IMR-90 (cell line): ENCODE measurements at regions not wholly inside any gene's neighbourhood (a gene's known extent, or its start where the extent isn't known, plus 50 kb on each side); places are given as distances from the start of the nearest gene placed in this dataset.

Experiments
- ATAC-seq: fragments of 200-7000 bp; cut with Tn5 transposase; 2 replicates; pipeline ENCODE4 v1.9.1; 2020; ENCODE audit warnings: low read depth, mild to moderate bottlenecking, moderate library complexity
- BruUV-seq: library from RNA; stranded (reverse); fragments of 400-500 nt; replicated peaks from 2 replicates; lab custom pipeline; 2021; lab: Mats Ljungman, UMichigan
- CTCF ChIA-PET: fragments of 300-600 bp; formaldehyde crosslinking; extraction: SDS; loops from one replicate; lab custom pipeline; 2021; ENCODE audit warnings: antibody characterized with exemption; lab: Yijun Ruan, JAX
- POLR2A ChIA-PET: fragments of 300-600 bp; sonication (Branson Sonifier 250); formaldehyde crosslinking; loops from one replicate; lab custom pipeline; 2022; ENCODE audit warnings: antibody characterized with exemption; ENCODE audit not compliant: unreplicated experiment; lab: Charles Lee
- DNase-seq: peaks from one replicate; pipeline ENCODE4 v3.0.0; 2013
- H2AFZ ChIP-seq: replicated peaks from 2 replicates; pipeline ENCODE3; 2013; ENCODE audit warnings: low read length, mild to moderate bottlenecking; ENCODE audit not compliant: poor library complexity
- H2AK5ac ChIP-seq: 2 replicates; pipeline ENCODE4 v1.6.1; 2013; ENCODE audit warnings: low read depth, low read length, inconsistent platforms
- H2AK9ac ChIP-seq: replicated peaks from 2 replicates; pipeline ENCODE3; 2013; ENCODE audit warnings: mild to moderate bottlenecking, low read depth, low read length, moderate library complexity; ENCODE audit not compliant: poor library complexity
- H2BK120ac ChIP-seq: 2 replicates; pipeline ENCODE4 v1.6.1; 2013; ENCODE audit warnings: low read depth, low read length, inconsistent platforms
- H2BK15ac ChIP-seq: 3 replicates; pipeline ENCODE4 v1.6.1; 2013; ENCODE audit warnings: low read depth, low read length, inconsistent platforms
- H2BK20ac ChIP-seq: 2 replicates; pipeline ENCODE4 v1.6.1; 2013; ENCODE audit warnings: low read depth, mild to moderate bottlenecking, inconsistent platforms, low read length, moderate library complexity
- H2BK5ac ChIP-seq: 2 replicates; pipeline ENCODE4 v1.6.1; 2013; ENCODE audit warnings: mild to moderate bottlenecking, low read depth, low read length, inconsistent platforms; ENCODE audit not compliant: poor library complexity, severe bottlenecking
- H3K14ac ChIP-seq: replicated peaks from 2 replicates; pipeline ENCODE4 v1.6.1; 2013; ENCODE audit warnings: low read depth, low read length, inconsistent platforms
- H3K18ac ChIP-seq: 2 replicates; pipeline ENCODE4 v1.6.1; 2013; ENCODE audit warnings: low read depth, low read length, control low read depth
- H3K23ac ChIP-seq: 2 replicates; pipeline ENCODE4 v1.6.1; 2013; ENCODE audit warnings: low read depth, low read length, inconsistent platforms
- H3K27ac ChIP-seq: 2 replicates; pipeline ENCODE4 v1.5.1; 2013; ENCODE audit warnings: mild to moderate bottlenecking, control low read depth, low read length; ENCODE audit not compliant: insufficient read depth
- H3K27me3 ChIP-seq: 2 replicates; pipeline ENCODE4 v1.6.1; 2013; ENCODE audit warnings: low read length; ENCODE audit not compliant: control insufficient read depth, insufficient read depth
- H3K36me3 ChIP-seq: 2 replicates; pipeline ENCODE4 v1.6.1; 2013; ENCODE audit warnings: low read length, mixed read lengths; ENCODE audit not compliant: control insufficient read depth, insufficient read depth
- H3K4ac ChIP-seq: 2 replicates; pipeline ENCODE4 v1.6.1; 2013; ENCODE audit warnings: low read depth, low read length, inconsistent platforms
- H3K4me1 ChIP-seq: 2 replicates; pipeline ENCODE4 v1.6.1; 2013; ENCODE audit warnings: low read length, mixed read lengths; ENCODE audit not compliant: control insufficient read depth, insufficient read depth
- H3K4me2 ChIP-seq: 2 replicates; pipeline ENCODE4 v1.6.1; 2013; ENCODE audit warnings: low read depth, mild to moderate bottlenecking, control low read depth, low read length, moderate library complexity
- H3K4me3 ChIP-seq: 2 replicates; pipeline ENCODE4 v1.5.1; 2013; ENCODE audit warnings: low read depth, mild to moderate bottlenecking, control low read depth, low read length, moderate library complexity; ENCODE audit not compliant: insufficient read depth
- H3K56ac ChIP-seq: 2 replicates; pipeline ENCODE4 v1.6.1; 2013; ENCODE audit warnings: low read length, inconsistent platforms; ENCODE audit not compliant: insufficient read depth; ENCODE audit errors: extremely low read depth
- H3K79me1 ChIP-seq, 2 experiments: 2 replicates each; pipeline ENCODE4 v1.6.1; 2013; ENCODE audit warnings: low read length in 2 of 2, inconsistent platforms in 1 of 2, low read depth in 1 of 2
- H3K9ac ChIP-seq: 2 replicates; pipeline ENCODE4 v1.6.1; 2013; ENCODE audit warnings: low read depth, low read length, control low read depth
- H3K9me1 ChIP-seq: 2 replicates; pipeline ENCODE4 v1.6.1; 2013; ENCODE audit warnings: low read length, inconsistent platforms; ENCODE audit not compliant: insufficient read depth
- H3K9me3 ChIP-seq: 2 replicates; pipeline ENCODE4 v1.6.1; 2013; ENCODE audit warnings: low read length; ENCODE audit not compliant: control insufficient read depth, insufficient read depth
- H4K20me1 ChIP-seq: 2 replicates; pipeline ENCODE4 v1.6.1; 2013; ENCODE audit warnings: low read length, inconsistent platforms; ENCODE audit not compliant: insufficient read depth
- H4K5ac ChIP-seq: 2 replicates; pipeline ENCODE4 v1.6.1; 2013; ENCODE audit warnings: mild to moderate bottlenecking, low read depth, low read length, control low read depth
- H4K8ac ChIP-seq, 2 experiments: 2 replicates each; pipeline ENCODE4 v1.6.1; 2013; ENCODE audit warnings: low read depth in 2 of 2, low read length in 2 of 2, control low read depth in 1 of 2, inconsistent platforms in 1 of 2
- H4K91ac ChIP-seq: 2 replicates; pipeline ENCODE4 v1.6.1; 2013; ENCODE audit warnings: low read depth, low read length, inconsistent platforms; ENCODE audit not compliant: insufficient read depth
- NFE2L2 ChIP-seq: fragments of 150-350 bp; IDR thresholded peaks from 2 replicates; pipeline ENCODE4 v1.6.1; 2016; ENCODE audit warnings: low read depth, mild to moderate bottlenecking, low read length
- RAD21 ChIP-seq: IDR thresholded peaks from 2 replicates; pipeline ENCODE4 v1.6.1; 2012; ENCODE audit warnings: low read length, improper control_type of control experiment
- RCOR1 ChIP-seq: IDR thresholded peaks from 2 replicates; pipeline ENCODE4 v1.6.1; 2012; ENCODE audit warnings: mild to moderate bottlenecking, low read length, improper control_type of control experiment; ENCODE audit not compliant: insufficient replicate concordance
- SMC3 ChIP-seq: fragments of 150-350 bp; IDR thresholded peaks from 2 replicates; pipeline ENCODE4 v1.6.1; 2016; ENCODE audit warnings: low read depth, mild to moderate bottlenecking, antibody characterized with exemption, low read length, moderate library complexity
- WGBS, 2 experiments: methylation state at CpG; one replicate each; pipeline versions ENCODE4 v1.1.5 to v1.1.7; 2013; ENCODE audit warnings: missing lambda C conversion rate in 2 of 2; ENCODE audit not compliant: insufficient read length in 1 of 2; ENCODE audit errors: extremely low coverage in 2 of 2; 5-methylcytosine and 5-hydroxymethylcytosine counted together
- dilution Hi-C: fragments of 300-500 bp; cut with HindIII; formaldehyde crosslinking; loops from one replicate; pipeline ENCODE4 v1.14.3; 2018; ENCODE audit warnings: low sequenced_read_pairs; ENCODE audit not compliant: unreplicated experiment
- in situ Hi-C: fragments of 300-500 bp; cut with MboI; formaldehyde crosslinking; loops from 3 replicates; pipeline ENCODE4 v1.14.3; 2019; ENCODE audit warnings: low sequenced_read_pairs, inconsistent platforms, mixed read lengths
- intact Hi-C: fragments of 100-400 bp; cut with micrococcal nuclease; formaldehyde crosslinking; loops from 2 replicates; pipeline ENCODE4 v1.10.0; 2022
- TF ChIP-seq, protein P1 (sequence below): fragments of 150-350 bp; IDR thresholded peaks from 2 replicates; pipeline ENCODE4 v1.6.1; 2017; ENCODE audit warnings: mild to moderate bottlenecking, antibody characterized with exemption, low read length, low read depth

DNA sequence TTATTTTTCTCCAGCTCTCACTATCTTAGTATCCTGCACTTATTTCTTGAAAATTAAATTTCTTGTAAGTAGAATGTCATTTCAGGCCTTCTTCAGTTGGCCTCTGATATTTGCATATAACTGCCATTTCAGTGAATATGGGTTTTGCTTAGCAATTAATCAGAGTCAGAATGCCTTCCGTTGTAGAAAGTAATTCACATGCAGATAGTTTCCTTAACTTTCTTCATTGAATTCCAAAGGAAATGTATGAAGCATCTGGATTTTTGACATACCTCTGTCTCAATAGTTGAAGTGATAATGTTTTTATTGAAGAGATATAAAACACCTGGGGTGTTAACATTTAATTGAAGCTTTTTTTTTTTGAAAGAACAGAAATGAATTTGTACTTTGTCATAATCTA is 914.1 kb upstream of the NXPH2 start:
- no peak overlapping the region for H2BK15ac ChIP-seq
- dilution Hi-C loops (no loop called here), in situ Hi-C loops (no loop called here), intact Hi-C loops (no loop called here)
- DNase-seq (no peak), ATAC-seq (no peak)
- H3K4me3 ChIP-seq, result no peak overlapping the region
- H2AK5ac ChIP-seq, result no peak overlapping the region
- H3K4me2 ChIP-seq, result no peak overlapping the region
- CTCF ChIA-PET, result interaction anchor here (0.6 kb wide), 1 partner anchor 16 kb away, joined by 3 read pairs; no protein-coding TSS in a partner anchor
- no peaks in the 10 kb centered on the region for H3K27me3 ChIP-seq
- no peak overlapping the region for H3K4ac ChIP-seq
- no peak overlapping the region for H2AK9ac ChIP-seq
- BruUV-seq, result no TSS peak
- no peak overlapping the region for H3K18ac ChIP-seq
- no peak overlapping the region for H4K5ac ChIP-seq
- POLR2A ChIA-PET, result no interaction called here
- no peak overlapping the region for H4K8ac ChIP-seq
- no peaks in the 10 kb centered on the region; the same call in 1 of the 2 replicates for H3K9me3 ChIP-seq
- no peak for TF ChIP-seq RCOR1
- no peak for TF ChIP-seq NFE2L2
- TF ChIP-seq, protein P1, sequence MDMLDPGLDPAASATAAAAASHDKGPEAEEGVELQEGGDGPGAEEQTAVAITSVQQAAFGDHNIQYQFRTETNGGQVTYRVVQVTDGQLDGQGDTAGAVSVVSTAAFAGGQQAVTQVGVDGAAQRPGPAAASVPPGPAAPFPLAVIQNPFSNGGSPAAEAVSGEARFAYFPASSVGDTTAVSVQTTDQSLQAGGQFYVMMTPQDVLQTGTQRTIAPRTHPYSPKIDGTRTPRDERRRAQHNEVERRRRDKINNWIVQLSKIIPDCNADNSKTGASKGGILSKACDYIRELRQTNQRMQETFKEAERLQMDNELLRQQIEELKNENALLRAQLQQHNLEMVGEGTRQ, result no peak
- no peak for TF ChIP-seq SMC3
- no peak for TF ChIP-seq RAD21
- no peak overlapping the region for H3K27ac ChIP-seq
- no peak overlapping the region for H3K14ac ChIP-seq
- no peaks in the 10 kb centered on the region for H3K36me3 ChIP-seq
- H3K23ac ChIP-seq, result no peak overlapping the region
- no peak overlapping the region for H2BK5ac ChIP-seq
- no peak overlapping the region for H2BK120ac ChIP-seq
- no peak overlapping the region for H3K56ac ChIP-seq
- WGBS, 2 experiments, result no CpG with 5 or more reads among the region's 1 CpG
- H3K9me1 ChIP-seq, result no peaks in the 10 kb centered on the region
- no peaks in the 10 kb centered on the region for H3K79me1 ChIP-seq
- no peak overlapping the region for H4K91ac ChIP-seq
- no peaks in the 10 kb centered on the region for H4K20me1 ChIP-seq
- H3K4me1 ChIP-seq, result no peaks in the 10 kb centered on the region
- no peak overlapping the region for H2BK20ac ChIP-seq
- no peak overlapping the region for H3K9ac ChIP-seq
- H2AFZ ChIP-seq, result no peak overlapping the region
